Urothelium cell line (cell line): ENCODE measurements at regions not wholly inside any gene's neighbourhood (a gene's known extent, or its start where the extent isn't known, plus 50 kb on each side); places are given as distances from the start of the nearest gene placed in this dataset.
A peak's percentile ranks its signal among the peaks of the same experiment; 100 is the strongest.
"Not testable (repeated sequence)": the region's sequence is repeated elsewhere in the genome, so short reads cannot be mapped to it uniquely, and the experiment has no call there.

ENCODE experiments used
- DNase-seq: peaks from one replicate; pipeline ENCODE4 v3.0.0; 2011; ENCODE audit warnings: low spot score, mixed read lengths
- FAIRE-seq: peaks from 2 replicates; lab custom pipeline; 2011; peaks lifted over from hg19 to GRCh38; lab: Jason Lieb, UNC

- FAIRE-seq, result no peak
Observed at GRCh38 chr4:110424144-110424543, 51.8 kb upstream of the ENPEP start.

DNA sequence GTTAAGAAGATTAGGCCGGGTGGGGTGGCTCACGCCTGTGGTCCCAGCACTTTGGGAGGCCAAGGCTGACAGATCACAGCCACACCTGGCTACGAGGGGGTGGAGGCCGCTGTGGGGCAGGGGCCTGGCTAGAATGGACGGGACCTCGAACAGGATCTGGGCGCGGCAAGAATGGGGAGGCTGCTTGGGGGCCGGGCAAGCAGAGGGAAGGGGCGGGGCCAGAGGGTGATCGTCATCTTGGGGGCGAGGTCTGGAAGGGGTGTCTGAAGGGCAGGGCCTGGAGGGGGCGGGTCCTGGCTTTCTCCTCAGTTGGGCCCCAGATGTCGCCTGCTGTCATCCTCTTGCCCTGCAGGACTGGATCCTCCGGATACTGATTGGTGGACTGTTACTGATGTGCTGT lies 57.3 kb upstream of the ENPEP start:
- FAIRE-seq (no peak), DNase-seq (no peak)

More at GRCh38 chr4:110424144-110424543, 51.8 kb upstream of the ENPEP start:
- DNase-seq, result no peak

- DNase-seq (no peak), FAIRE-seq (no peak)
Observed at GRCh38 chr4:110417136-110417535, 58.8 kb upstream of the ENPEP start.

DNA sequence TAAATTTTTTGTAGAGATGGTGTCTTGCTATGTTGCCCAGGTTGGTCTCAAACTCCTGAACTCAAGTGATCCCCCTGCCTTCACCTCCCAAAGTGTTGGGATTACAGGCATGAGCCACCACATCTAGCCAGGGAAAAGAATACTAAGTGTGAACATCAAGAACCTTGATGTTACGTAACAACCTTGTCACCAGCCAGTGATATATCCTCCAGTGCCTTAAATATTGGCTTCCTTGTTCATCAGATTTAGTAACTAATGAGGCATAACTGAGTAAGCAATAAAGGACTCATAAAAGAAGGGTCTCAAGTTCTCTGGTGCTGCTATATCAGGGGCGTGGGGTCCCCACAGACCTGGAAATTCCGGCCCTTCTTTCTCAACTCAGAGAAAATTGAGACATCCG lies 60.5 kb upstream of the ENPEP start:
- DNase-seq, result no peak
- no peak for FAIRE-seq

- FAIRE-seq, result no peak
- DNase-seq, result no peak
Observed at GRCh38 chr4:110415041-110415440, 60.9 kb upstream of the ENPEP start.

DNA sequence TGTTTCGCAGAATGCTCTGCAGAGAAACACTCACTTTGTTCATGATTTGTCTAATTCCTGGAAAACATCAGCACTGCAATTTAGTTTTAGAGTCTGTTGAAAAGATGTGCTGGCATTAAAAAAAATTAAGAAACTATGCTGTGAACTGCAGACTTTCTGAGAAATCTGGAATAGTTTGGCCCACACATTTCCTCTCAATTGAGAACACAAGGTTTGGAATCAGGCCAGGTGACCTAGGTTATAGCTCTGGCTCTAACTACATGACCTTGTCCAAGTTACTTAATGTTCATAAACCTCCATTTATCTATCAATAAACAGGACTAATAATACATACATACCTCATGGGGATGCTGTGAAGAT lies 61.4 kb upstream of the ENPEP start:
- FAIRE-seq (no peak), DNase-seq (no peak)

- DNase-seq, FAIRE-seq: not testable (repeated sequence)
Observed at GRCh38 chr4:110413807-110414560, 62.0 kb upstream of the ENPEP start.

DNA sequence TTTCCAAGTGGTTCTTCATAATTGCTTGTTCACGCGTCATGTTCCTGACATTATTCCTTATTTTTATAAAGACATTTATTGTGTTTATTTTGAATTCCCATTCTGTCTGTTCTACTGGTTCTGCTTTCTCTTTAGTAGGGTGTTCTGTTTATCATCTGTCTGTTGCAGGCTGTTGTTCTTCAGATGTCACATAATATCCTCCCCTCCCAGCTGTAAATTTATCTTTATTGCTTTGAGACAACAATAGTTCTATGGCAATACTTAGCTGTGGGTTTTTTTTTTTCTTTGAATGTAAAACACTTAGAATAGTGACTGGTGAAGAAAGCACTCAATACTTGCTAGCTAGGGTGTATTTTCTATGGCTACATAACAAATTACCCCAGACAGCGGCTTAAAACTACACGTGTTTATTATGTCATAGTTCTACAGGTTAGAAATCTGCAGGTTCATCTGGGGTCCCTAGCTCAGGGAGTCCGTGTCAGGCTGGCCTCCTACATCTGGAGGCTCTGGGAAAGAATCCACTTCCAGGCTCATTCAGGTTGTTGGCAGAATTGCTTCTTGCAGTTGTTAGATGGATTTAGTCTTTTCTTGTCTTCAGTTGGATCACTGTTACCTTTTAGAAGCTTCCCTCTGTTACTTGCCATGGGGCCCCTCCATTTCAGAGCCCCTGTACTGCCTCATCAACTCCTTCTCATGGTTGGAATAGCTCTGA lies 63.4 kb upstream of the ENPEP start:
- no peak for DNase-seq
- no peak for FAIRE-seq

GRCh38 chr4:110411574-110412011 lies 64.4 kb upstream of the ENPEP start:
- FAIRE-seq (no peak), DNase-seq (no peak)

- not testable (repeated sequence) for FAIRE-seq, DNase-seq
Observed at GRCh38 chr4:110410853-110411573, 64.9 kb upstream of the ENPEP start.

- DNase-seq (no peak), FAIRE-seq (no peak)
Observed at GRCh38 chr4:110400086-110400485, 75.9 kb upstream of the ENPEP start.

DNA sequence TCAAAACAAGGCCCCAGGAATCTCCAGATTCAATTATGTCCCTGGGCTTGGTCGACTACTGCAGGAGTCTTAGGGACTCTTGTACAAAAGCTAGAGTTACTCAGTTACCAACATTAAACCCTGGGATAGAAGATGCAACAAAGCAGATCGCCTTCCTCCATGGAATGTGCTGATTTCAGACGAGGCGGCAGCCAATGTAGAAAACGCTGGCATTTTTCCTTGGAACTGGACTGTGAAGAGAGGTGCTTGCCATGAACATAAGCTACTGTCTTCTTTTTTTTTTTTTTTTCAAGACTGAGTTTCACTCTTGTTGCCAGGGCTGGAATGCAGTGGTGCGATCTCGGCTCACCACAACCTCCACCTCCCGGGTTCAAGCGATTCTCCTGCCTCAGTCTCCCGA lies 76.9 kb upstream of the ENPEP start:
- DNase-seq, FAIRE-seq: not testable (repeated sequence)

- no peak for DNase-seq
- no peak for FAIRE-seq
Observed at GRCh38 chr4:110396963-110397362, 79.0 kb upstream of the ENPEP start.

DNA sequence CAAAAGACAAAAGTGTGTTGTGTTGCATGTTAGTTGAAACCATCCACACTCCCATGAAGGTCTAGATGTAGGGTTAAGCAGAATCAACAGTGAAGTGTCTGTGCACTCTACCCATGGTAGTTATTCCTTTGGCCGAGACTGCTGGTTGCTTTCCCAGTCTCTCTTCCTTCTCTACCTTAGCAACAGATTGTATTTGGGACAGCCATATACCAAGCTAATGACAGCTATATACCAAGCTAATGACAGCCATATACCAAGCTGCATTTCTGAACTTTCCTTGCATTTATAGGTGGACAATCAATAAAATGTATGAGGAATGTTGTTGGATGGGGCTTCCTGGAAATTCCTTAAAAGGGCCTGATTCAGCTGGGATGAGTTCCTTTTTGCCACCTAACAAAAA lies 80.5 kb upstream of the ENPEP start:
- FAIRE-seq, result no peak
- DNase-seq, result no peak

DNA sequence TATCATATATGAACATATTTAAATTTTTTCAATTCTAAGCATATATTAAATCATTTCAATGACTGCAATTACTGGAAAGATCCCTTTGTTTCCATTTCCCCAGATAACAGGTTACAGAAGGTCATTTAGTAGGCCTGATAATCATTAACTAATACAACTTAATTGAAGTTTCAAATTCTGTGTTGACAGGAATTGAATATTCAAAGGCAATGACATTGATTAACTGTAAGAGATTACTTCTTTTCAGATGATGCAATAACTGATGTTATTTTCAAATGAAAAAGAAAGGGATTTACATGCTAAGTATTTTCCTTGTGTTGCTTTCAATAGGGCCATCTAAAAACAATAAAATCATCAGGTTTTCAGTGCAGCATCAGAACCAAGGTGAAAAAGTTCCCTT lies 81.1 kb upstream of the ENPEP start:
- DNase-seq (no peak), FAIRE-seq (no peak)

- FAIRE-seq (no peak), DNase-seq (no peak)
Observed at GRCh38 chr4:110381784-110382183, 94.2 kb upstream of the ENPEP start.

- DNase-seq (no peak), FAIRE-seq (no peak)
Observed at GRCh38 chr4:110372485-110372884, 103.5 kb upstream of the ENPEP start.

GRCh38 chr4:110371016-110371770 lies 104.8 kb upstream of the ENPEP start:
- no peak for FAIRE-seq

GRCh38 chr4:110368409-110368808 lies 107.5 kb upstream of the ENPEP start:
- no peak for FAIRE-seq

More at GRCh38 chr4:110371016-110371770, 104.8 kb upstream of the ENPEP start:
- peak; percentile 20 for DNase-seq

GRCh38 chr4:110367156-110367555 lies 108.8 kb upstream of the ENPEP start:
- no peak for DNase-seq
- no peak for FAIRE-seq

More at GRCh38 chr4:110368409-110368808, 107.5 kb upstream of the ENPEP start:
- no peak for DNase-seq

DNA sequence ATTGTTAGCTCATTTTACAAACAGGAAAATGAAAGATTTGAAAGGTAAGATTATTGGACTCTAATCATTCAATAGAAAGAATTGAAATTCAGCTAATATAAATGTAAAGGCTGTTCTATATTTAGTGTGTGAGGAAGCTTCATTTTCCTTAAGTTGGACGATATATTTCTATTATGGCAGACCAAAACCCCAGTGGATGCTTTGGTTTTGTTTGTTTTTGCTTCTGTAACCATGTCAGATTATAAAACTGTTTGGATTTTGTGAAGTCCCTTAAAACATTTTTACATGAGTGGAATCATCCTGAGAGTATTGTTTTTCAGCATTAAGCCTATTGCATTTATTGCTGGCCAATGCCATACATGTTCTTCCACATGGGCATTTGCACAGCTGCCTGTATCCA lies 110.2 kb upstream of the ENPEP start:
- DNase-seq (no peak), FAIRE-seq (no peak)
